GM12878 (cell line): ENCODE measurements at regions not wholly inside any gene's neighbourhood (a gene's known extent, or its start where the extent isn't known, plus 50 kb on each side); places are given as distances from the start of the nearest gene placed in this dataset.
A peak's percentile ranks its signal among the peaks of the same experiment; 100 is the strongest.

Experiments
- ATAC-seq: fragments of 200-7000 bp; cut with Tn5 transposase; 3 replicates; pipeline ENCODE4 v1.9.1; 2020; ENCODE audit warnings: mild to moderate bottlenecking, moderate library complexity
- BruUV-seq: library from RNA; stranded (reverse); fragments of 400-500 nt; replicated peaks from 2 replicates; lab custom pipeline; 2021; lab: Mats Ljungman, UMichigan
- CTCF ChIA-PET: fragments of 300-600 bp; sonication (Branson Sonifier 250); formaldehyde crosslinking; extraction: SDS; loops from one replicate; lab custom pipeline; 2021; ENCODE audit warnings: inconsistent platforms; lab: Yijun Ruan, JAX
- POLR2A ChIA-PET: fragments of 350-600 bp; formaldehyde crosslinking; extraction: SDS; loops from one replicate; lab custom pipeline; 2021; ENCODE audit warnings: inconsistent platforms; lab: Charles Lee
- RAD21 ChIA-PET: fragments of 300-600 bp; sonication (Branson Sonifier 250); formaldehyde crosslinking; loops from one replicate; lab custom pipeline; 2023; ENCODE audit warnings: antibody characterized with exemption; ENCODE audit not compliant: unreplicated experiment; lab: Charles Lee
- SMC1A ChIA-PET: fragments of 300-600 bp; sonication (Branson Sonifier 250); formaldehyde crosslinking; loops from one replicate; lab custom pipeline; 2023; ENCODE audit not compliant: unreplicated experiment, uncharacterized antibody; lab: Charles Lee
- DNase-seq: peaks from one replicate; pipeline ENCODE4 v3.0.0-alpha.2; 2011; ENCODE audit warnings: low read depth, low spot score
- FAIRE-seq: peaks from 3 replicates; lab custom pipeline; 2011; peaks lifted over from hg19 to GRCh38; lab: Jason Lieb, UNC
- H2AFZ ChIP-seq: 2 replicates; pipeline ENCODE4 v1.6.0; 2011; ENCODE audit warnings: low read depth, low read length, control low read depth; ENCODE audit not compliant: control insufficient read depth
- H3K27ac ChIP-seq: 2 replicates; pipeline ENCODE4 v1.5.1; 2011; ENCODE audit warnings: control low read depth; ENCODE audit not compliant: control insufficient read depth, insufficient read depth
- H3K27me3 ChIP-seq, 2 experiments: replicated peaks in 1 of 2; 2 replicates each; pipeline versions ENCODE4 v1.6.0 to v1.6.1; 2011; ENCODE audit warnings: low read length in 1 of 2; ENCODE audit not compliant: control insufficient read depth in 2 of 2, insufficient read depth in 2 of 2
- H3K36me3 ChIP-seq, 2 experiments: 2 replicates each; pipeline ENCODE4 v1.5.1; 2011; ENCODE audit warnings: low read length in 1 of 2; ENCODE audit not compliant: control insufficient read depth in 2 of 2, insufficient read depth in 2 of 2
- H3K4me1 ChIP-seq: 2 replicates; pipeline ENCODE4 v1.6.1; 2011; ENCODE audit warnings: mild to moderate bottlenecking, low read length, moderate library complexity, mixed read lengths; ENCODE audit not compliant: control insufficient read depth, insufficient read depth
- H3K4me2 ChIP-seq: 2 replicates; pipeline ENCODE4 v1.6.0; 2011; ENCODE audit warnings: control low read depth; ENCODE audit not compliant: control insufficient read depth, insufficient read depth
- H3K4me3 ChIP-seq: fragments of 200-600 bp; sonication (generic); 2 replicates; pipeline ENCODE4 v1.5.1; 2016
- H3K79me2 ChIP-seq: 2 replicates; pipeline ENCODE4 v1.6.0; 2011; ENCODE audit warnings: low read length; ENCODE audit not compliant: control insufficient read depth, insufficient read depth
- H3K9ac ChIP-seq: 2 replicates; pipeline ENCODE4 v1.8.0; 2011; ENCODE audit warnings: low read length, control low read depth, mixed read lengths; ENCODE audit not compliant: control insufficient read depth, insufficient read depth
- H3K9me3 ChIP-seq: replicated peaks from 3 replicates; pipeline ENCODE4 v1.5.1; 2011; ENCODE audit warnings: mild to moderate bottlenecking, low read length; ENCODE audit not compliant: control insufficient read depth, insufficient read depth
- H4K20me1 ChIP-seq: 2 replicates; pipeline ENCODE4 v1.6.0; 2011; ENCODE audit not compliant: control insufficient read depth, insufficient read depth
- ATF7 ChIP-seq: fragments of 450-650 bp; IDR thresholded peaks from 2 replicates; pipeline ENCODE4 v1.6.1; 2016; ENCODE audit warnings: low read depth, mild to moderate bottlenecking
- BMI1 ChIP-seq: fragments of 450-650 bp; IDR thresholded peaks from 2 replicates; pipeline ENCODE4 v1.6.1; 2016; ENCODE audit warnings: mild to moderate bottlenecking, moderate library complexity, borderline replicate concordance
- CEBPZ ChIP-seq: fragments of 150-350 bp; IDR thresholded peaks from 2 replicates; pipeline ENCODE4 v1.6.1; 2016; ENCODE audit warnings: low read depth, low read length
- IKZF1 ChIP-seq: fragments of 450-650 bp; conservative IDR thresholded peaks from 2 replicates; pipeline ENCODE4 v1.6.1; 2017; ENCODE audit warnings: antibody characterized with exemption, mild to moderate bottlenecking
- IKZF2 ChIP-seq, 2 experiments: fragments of 450-650 bp; IDR thresholded peaks; 2 replicates each; pipeline ENCODE4 v1.6.1; 2017; ENCODE audit warnings: mild to moderate bottlenecking in 2 of 2, moderate library complexity in 2 of 2
- MAX ChIP-seq: IDR thresholded peaks from 2 replicates; pipeline ENCODE4 v1.6.1; 2012; ENCODE audit warnings: low read depth, low read length, improper control_type of control experiment
- MEF2A ChIP-seq: IDR thresholded peaks from 2 replicates; pipeline ENCODE4 v1.6.1; 2011; ENCODE audit warnings: low read depth, mild to moderate bottlenecking, low read length, moderate library complexity; ENCODE audit not compliant: insufficient read depth
- MEF2B ChIP-seq: fragments of 450-650 bp; IDR thresholded peaks from 2 replicates; pipeline ENCODE4 v1.6.1; 2018; ENCODE audit warnings: mild to moderate bottlenecking, moderate library complexity; ENCODE audit not compliant: partially characterized antibody, poor library complexity, severe bottlenecking
- MYC ChIP-seq: IDR thresholded peaks from 2 replicates; pipeline ENCODE4 v1.6.1; 2011; ENCODE audit warnings: mild to moderate bottlenecking, low read length, moderate library complexity, inconsistent platforms; ENCODE audit not compliant: insufficient read depth, insufficient replicate concordance, insufficient read length, severe bottlenecking
- NR2C1 ChIP-seq: fragments of 450-650 bp; IDR thresholded peaks from 2 replicates; pipeline ENCODE4 v1.6.1; 2017; ENCODE audit warnings: antibody characterized with exemption, mild to moderate bottlenecking, moderate library complexity
- PKNOX1 ChIP-seq: fragments of 450-650 bp; IDR thresholded peaks from 2 replicates; pipeline ENCODE4 v1.6.1; 2016; ENCODE audit warnings: mild to moderate bottlenecking
- PML ChIP-seq: IDR thresholded peaks from 2 replicates; pipeline ENCODE4 v1.6.1; 2012; ENCODE audit warnings: low read length, inconsistent platforms
- RBBP5 ChIP-seq: fragments of 200-600 bp; sonication (generic); conservative IDR thresholded peaks from 2 replicates; pipeline ENCODE4 v1.6.1; 2016
- RELA ChIP-seq: fragments of 450-650 bp; IDR thresholded peaks from 2 replicates; pipeline ENCODE4 v1.8.0; 2014; ENCODE audit warnings: borderline replicate concordance; ENCODE audit not compliant: partially characterized antibody
- ZBTB33 ChIP-seq: fragments of 450-650 bp; IDR thresholded peaks from 2 replicates; pipeline ENCODE4 v1.6.1; 2017; ENCODE audit warnings: mild to moderate bottlenecking
- WGBS: methylation state at CpG from one replicate; pipeline ENCODE4 v1.1.6; 2016; ENCODE audit warnings: low lambda C conversion rate; ENCODE audit not compliant: insufficient replicate concordance, insufficient coverage; ENCODE audit errors: missing lambda C conversion rate; 5-methylcytosine and 5-hydroxymethylcytosine counted together
- in situ Hi-C: fragments of 300-500 bp; cut with MboI; formaldehyde crosslinking; loops from 9 replicates; pipeline ENCODE4 v1.14.3; 2018; ENCODE audit warnings: mixed read lengths
- intact Hi-C: fragments of 100-400 bp; cut with micrococcal nuclease; formaldehyde crosslinking; loops from one replicate; pipeline ENCODE4 v1.14.2; 2022; ENCODE audit not compliant: unreplicated experiment

GRCh38 chr11:28735511-28735910 lies 627.3 kb downstream of the METTL15 start:
- H3K9me3 ChIP-seq, result no peaks in the 10 kb centered on the region
- H3K27me3 ChIP-seq, result no peaks in the 10 kb centered on the region
- H3K9ac ChIP-seq, result no peak overlapping the region
- BruUV-seq, result no TSS peak
- WGBS, result 0% methylated on average over 1 of the region's 1 CpG
- ChIA-PET POLR2A (no interaction called here), SMC1A (interaction anchor here (1.5 kb wide), 1 partner anchor 9 kb away, joined by 3 read pairs; no protein-coding TSS in a partner anchor), RAD21 (no interaction called here), CTCF (interaction anchor here (1.2 kb wide), 1 partner anchor 594 kb away, joined by 3 read pairs; no protein-coding TSS in a partner anchor)
- H3K27ac ChIP-seq, result no peak overlapping the region
- no peak overlapping the region for H3K4me3 ChIP-seq
- no peaks in the 10 kb centered on the region for H3K4me1 ChIP-seq
- TF ChIP-seq ZBTB33 (no peak), NR2C1 (no peak), ATF7 (no peak), BMI1 (no peak), MYC (no peak), MEF2B (no peak), MEF2A (no peak), IKZF2 (IDR thresholded peaks at IDR 0.05) (no peak), RELA (no peak), CEBPZ (no peak), MAX (no peak), PKNOX1 (no peak), RBBP5 (no peak), IKZF1 (no peak), PML (no peak)
- in situ Hi-C loops (no loop called here), intact Hi-C loops (no loop called here)
- H3K4me2 ChIP-seq, result no peak overlapping the region
- no peaks in the 10 kb centered on the region for H3K79me2 ChIP-seq
- no peaks in the 10 kb centered on the region for H3K36me3 ChIP-seq
- no peaks in the 10 kb centered on the region for H4K20me1 ChIP-seq
- ATAC-seq (peak; percentile 63), DNase-seq (no peak), FAIRE-seq (no peak)
- H2AFZ ChIP-seq, result no peak overlapping the region
